ENCODE measurements at regions not wholly inside any gene's neighbourhood (a gene's known extent, or its start where the extent isn't known, plus 50 kb on each side); places are given as distances from the start of the nearest gene placed in this dataset.

- TF ChIP-seq EZH2 (IDR thresholded peaks at IDR 0.05) = no peak
- no peak for TF ChIP-seq POLR2AphosphoS5 (IDR thresholded peaks at IDR 0.05; ENCODE audit: borderline replicate concordance, low read depth, low read length)
These were observed 333.9 kb upstream of the CDH11 start for GRCh38 chr16:65455761-65456160.
